ENCODE measurements at regions not wholly inside any gene's neighbourhood (a gene's known extent, or its start where the extent isn't known, plus 50 kb on each side); places are given as distances from the start of the nearest gene placed in this dataset.

- TF ChIP-seq, protein P1, sequence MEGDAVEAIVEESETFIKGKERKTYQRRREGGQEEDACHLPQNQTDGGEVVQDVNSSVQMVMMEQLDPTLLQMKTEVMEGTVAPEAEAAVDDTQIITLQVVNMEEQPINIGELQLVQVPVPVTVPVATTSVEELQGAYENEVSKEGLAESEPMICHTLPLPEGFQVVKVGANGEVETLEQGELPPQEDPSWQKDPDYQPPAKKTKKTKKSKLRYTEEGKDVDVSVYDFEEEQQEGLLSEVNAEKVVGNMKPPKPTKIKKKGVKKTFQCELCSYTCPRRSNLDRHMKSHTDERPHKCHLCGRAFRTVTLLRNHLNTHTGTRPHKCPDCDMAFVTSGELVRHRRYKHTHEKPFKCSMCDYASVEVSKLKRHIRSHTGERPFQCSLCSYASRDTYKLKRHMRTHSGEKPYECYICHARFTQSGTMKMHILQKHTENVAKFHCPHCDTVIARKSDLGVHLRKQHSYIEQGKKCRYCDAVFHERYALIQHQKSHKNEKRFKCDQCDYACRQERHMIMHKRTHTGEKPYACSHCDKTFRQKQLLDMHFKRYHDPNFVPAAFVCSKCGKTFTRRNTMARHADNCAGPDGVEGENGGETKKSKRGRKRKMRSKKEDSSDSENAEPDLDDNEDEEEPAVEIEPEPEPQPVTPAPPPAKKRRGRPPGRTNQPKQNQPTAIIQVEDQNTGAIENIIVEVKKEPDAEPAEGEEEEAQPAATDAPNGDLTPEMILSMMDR (IDR thresholded peaks at IDR 0.05): no peak
- TF ChIP-seq ZFX (IDR thresholded peaks at IDR 0.05; ENCODE audit: borderline replicate concordance): no peak
These were observed 372.6 kb downstream of the SEC23A start for GRCh38 chr14:38730420-38730819.

Measured in 22Rv1 (cell line).